NCI-H2107 treated with DMSO at 0.1 percent for 48 hours (cell line): ENCODE measurements at regions not wholly inside any gene's neighbourhood (a gene's known extent, or its start where the extent isn't known, plus 50 kb on each side); places are given as distances from the start of the nearest gene placed in this dataset.

Experiments used
- DNase-seq: peaks from one replicate; lab custom pipeline; 2025; ENCODE audit not compliant: unreplicated experiment; lab: John Stamatoyannopoulos, UW

- DNase-seq, result peak; percentile 61
Measured at GRCh38 chr3:35946121-35946853, 307.0 kb downstream of the ARPP21 start.

GRCh38 chr3:35946854-35947515 lies 307.7 kb downstream of the ARPP21 start:
- DNase-seq, result peak; percentile 61

DNA sequence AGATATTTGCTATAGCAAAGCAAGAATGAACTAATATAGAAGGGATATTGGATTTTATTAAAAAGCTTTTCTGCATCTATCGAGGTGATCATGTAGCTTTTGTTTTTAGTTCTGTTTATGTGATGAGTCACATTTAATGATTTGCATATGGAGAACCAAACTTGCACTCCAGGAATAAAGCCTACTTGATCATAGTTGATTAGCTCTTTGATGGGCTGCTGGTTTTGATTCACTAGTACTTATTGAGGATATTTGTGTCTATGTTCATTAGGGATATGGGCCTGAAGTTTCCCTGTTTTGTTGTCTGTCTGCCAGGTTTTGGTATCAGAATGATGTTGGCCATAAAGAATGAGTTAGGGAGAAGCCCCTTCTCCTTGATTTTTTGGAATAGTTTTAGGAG lies 310.7 kb downstream of the ARPP21 start:
- no peak for DNase-seq

- DNase-seq, result no peak
Measured at GRCh38 chr3:35954413-35954812, 315.1 kb downstream of the ARPP21 start.

DNA sequence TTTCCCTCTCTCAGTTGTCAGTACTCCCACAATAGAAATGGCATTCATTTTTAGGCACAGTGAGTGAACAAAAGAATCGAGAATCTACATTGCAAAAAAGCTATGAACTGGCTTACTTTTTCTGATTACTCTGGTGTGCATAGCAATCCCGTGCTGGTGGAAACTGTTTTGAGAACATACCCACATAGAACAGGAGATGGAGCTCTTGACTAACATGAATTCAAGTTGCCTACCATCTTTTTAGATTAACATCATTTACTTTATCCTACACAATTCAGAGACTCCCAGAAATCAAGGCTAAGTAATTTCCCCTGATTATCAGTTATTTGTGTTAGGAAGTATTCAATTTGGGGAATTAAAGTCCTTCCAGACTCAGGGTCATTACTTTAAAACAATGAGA lies 326.6 kb downstream of the ARPP21 start:
- peak; percentile 41 for DNase-seq

- no peak for DNase-seq
Measured at GRCh38 chr3:35966629-35967464, 327.5 kb downstream of the ARPP21 start.

DNA sequence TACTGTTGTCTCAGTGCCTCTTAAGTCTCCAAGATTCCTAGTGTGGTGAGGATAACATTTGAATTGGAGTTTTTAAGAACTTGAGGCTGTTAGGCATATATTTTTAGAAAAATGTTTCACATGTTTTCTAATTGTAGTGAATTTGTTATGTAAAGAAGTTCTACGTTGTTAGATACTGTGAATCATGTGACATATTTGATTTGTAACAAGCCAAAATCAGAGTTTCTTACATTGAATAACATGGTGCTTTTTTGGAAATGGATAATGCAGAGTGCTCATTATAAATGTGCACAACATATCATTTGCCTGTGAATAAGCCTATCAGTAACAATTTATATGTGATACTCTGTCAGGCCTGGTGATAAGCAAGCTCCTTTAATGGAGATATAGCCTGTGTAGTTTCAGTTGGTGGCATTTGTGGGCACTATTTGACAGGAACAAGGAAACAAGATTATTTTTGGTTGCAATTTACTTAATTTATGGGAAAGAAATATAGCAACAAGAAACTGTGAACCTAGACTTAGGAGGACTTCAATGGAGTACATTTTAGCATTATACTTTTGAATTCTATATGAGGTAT lies 328.8 kb downstream of the ARPP21 start:
- DNase-seq, result no peak

- DNase-seq, result no peak
Measured at GRCh38 chr3:35969406-35969805, 330.1 kb downstream of the ARPP21 start.

DNA sequence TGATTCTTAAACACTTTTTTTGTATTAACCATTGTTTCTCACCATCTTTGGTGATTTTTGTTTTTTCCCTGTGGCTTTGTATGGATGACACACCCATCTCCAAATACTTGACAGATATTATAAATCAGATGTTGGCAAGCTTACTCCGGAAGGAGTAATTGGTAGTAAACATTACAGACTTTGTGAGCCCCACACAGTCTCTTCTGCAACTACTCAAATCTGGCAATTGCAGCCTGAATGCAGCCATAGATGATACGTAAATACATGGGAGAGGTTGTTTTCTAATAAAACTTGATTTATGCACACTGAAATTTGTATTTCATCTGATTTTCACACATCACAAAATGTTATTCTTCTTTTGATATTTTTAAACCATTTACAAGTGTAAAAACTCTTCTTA lies 331.5 kb downstream of the ARPP21 start:
- DNase-seq, result no peak

DNA sequence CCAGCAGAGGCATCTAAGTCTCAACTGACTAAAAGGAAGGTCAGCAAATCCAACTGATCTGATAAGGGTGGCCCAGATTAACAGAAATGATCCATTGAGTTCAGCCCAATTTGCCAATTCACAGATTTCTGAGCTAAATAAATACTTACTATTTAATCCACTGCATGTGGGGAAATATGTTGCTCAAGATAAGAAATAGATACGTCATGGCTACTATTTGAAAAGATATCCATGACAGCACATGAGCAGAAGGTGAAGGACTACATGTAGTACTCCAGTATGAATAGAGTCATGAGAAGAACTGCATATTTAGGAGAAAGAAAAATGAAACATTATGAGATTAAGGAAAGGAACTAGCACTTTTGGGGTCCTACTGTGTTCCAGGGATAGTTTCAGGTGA lies 332.4 kb downstream of the ARPP21 start:
- no peak for DNase-seq

DNA sequence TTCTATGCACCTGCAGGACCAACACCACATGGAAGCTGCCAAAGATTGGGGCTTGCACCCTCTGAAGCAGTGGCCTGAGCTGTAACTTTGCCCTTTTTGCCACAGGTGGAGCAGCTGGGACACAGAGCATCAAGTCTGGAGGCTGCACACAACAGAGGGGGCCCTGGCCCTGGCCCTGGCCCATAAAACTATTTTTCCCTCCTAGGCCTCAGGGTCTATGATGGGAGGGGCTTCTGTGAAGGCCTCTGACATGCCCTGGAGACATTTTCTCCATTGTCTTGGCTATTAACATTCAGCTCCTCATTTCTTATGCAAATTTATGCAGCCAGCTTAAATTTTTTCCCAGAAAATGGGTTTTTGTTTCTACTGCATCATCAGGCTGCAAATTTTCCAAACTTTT lies 335.5 kb downstream of the ARPP21 start:
- DNase-seq, result no peak

DNA sequence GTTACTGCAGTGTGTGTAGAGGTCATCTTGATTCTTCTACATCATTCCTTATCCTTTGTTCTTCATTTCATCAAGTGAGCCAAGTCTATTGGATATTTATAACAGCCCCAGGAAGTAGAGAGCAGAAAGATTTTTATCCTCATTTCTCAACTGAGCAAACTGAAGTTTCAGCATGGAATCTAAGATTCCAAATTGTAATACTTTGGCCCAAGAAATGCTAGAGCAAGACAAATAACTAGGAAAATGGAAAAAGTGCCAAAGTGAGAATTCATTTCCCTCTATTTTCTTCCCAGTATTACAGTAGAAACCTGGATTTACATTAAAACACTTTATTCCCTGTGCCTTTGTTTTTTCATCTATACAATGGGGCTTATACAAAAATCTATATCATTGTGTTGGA lies 346.8 kb downstream of the ARPP21 start:
- no peak for DNase-seq

DNA sequence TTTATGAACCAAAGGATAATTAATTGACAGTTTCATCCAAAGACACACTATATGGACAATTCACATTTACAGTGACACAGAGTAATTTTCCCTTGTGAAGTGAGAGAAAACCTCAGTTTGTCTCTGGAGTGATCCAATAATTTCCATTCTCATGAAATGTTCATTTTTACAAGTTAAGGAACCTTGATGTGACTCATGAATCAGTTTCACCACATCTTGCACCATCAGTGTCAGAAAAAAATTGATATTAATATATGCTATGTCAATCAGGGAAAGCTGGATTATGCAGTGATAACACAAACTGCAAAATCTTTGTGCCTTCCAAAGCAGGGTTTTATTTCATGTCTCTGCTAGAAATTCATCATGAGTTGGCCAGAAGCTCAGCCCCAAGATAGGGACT lies 348.1 kb downstream of the ARPP21 start:
- DNase-seq, result no peak

DNA sequence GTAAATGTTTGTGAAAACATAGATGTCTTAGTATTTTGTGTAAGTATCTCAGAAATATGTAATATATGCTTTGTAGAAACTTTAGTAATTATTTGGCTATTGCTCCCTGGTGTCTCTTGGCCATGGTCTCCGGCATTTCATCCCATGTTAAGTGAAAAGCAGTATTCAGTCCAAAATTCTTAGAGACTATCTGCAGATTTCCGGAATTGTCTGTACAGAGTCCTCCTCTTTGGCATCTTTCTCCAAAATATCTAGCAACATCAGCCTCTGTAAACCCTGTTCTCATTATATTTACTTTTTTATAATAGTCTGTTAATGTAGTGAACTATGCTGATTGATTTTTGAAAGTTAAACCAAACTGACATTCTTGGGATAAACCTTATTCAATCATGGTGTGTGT lies 352.7 kb downstream of the ARPP21 start:
- no peak for DNase-seq

GRCh38 chr3:36011791-36012190 lies 368.5 kb upstream of the STAC start:
- DNase-seq, result no peak

DNA sequence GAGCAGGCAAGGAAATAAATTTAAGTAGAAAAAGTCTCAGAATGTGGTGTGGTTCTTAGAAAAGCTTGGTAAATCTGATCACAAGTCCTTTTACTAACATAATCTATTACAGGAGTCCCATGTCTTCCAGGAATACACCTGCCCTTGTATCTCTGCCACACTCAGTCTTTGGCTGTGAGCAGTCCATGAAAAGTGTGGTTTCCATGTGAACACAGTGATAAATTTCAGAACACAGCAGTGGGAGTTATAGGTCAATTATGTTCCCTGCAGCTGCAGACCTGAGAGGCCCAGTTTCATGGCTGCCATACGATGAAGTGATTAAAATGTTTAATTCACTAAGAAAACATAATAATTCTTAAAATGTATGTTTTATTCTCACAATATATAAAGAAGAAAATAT lies 366.9 kb upstream of the STAC start:
- no peak for DNase-seq

GRCh38 chr3:36025232-36025631 lies 355.1 kb upstream of the STAC start:
- DNase-seq, result no peak

DNA sequence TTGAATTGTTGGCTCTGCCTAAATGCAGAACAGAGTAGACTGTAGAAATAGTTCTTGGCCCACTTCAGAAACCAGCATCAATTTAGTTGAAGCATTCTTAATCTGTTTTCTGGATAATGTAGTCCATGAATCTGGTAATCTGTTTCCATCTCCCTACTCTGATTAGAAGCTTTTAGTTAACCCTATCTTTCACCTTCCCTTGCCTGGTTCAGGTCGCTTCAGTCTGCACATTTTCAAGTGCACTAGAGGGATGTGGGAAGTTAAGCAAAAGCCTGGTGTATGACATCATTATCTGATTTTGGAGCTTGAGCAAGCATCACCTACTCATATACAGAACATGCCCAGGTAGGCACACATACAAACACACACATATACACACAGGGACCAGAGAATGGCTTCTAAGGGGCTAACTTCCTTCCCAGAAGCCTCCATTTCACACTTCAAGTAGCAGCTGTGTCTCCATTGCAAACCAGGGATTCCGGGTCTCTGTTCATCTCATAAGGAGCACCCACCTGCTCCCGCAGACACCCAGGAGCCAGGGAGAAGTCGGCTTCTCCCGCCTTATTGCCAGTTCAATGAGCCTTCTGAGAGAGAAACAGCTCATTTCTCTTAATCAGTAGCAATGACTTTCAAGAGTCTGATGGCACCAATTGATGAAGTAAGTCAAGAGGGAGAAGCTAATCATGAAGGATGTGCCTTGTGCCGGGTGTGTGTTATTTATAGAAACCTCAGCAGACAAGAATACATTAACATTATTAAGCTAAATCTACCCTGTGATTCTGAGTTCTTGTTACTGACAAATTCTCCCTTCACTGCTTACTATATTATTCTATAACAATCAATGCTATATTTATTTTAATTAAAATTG lies 347.9 kb upstream of the STAC start:
- no peak for DNase-seq

DNA sequence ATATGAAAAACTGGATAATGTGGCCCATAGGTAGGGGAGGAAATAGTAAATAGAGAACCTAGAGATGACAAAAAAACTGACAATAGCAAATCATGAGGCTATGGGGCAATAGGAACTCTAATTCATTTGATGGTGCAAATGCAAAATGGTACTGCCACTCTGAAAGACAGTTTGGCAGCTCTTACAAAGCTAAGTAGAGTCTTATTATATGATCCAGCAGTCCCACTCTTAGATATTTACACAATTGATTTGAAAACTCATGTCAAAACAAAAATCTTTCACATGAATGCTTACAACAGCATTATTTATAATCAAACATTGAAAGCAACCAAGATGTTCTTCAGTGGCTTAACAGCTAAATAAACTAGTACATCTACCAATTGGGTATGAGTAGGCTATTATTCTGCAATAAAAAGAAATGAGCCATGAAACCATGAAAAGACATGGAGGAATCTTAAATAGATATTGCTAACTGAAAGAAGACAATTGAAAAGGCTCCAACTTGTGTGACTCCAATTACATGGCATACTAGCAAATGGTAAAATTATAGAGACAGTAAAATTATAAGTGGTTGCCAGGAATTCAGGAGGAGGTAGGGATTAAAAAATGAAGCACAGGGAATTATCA lies 321.8 kb upstream of the STAC start:
- peak; percentile 72 for DNase-seq

GRCh38 chr3:36060950-36061349 lies 319.4 kb upstream of the STAC start:
- DNase-seq, result no peak
